NCI-H2227 (cell line): ENCODE measurements at regions not wholly inside any gene's neighbourhood (a gene's known extent, or its start where the extent isn't known, plus 50 kb on each side); places are given as distances from the start of the nearest gene placed in this dataset.

Source experiments
- DNase-seq: peaks from one replicate; lab custom pipeline; 2025; ENCODE audit not compliant: unreplicated experiment; lab: John Stamatoyannopoulos, UW

DNA sequence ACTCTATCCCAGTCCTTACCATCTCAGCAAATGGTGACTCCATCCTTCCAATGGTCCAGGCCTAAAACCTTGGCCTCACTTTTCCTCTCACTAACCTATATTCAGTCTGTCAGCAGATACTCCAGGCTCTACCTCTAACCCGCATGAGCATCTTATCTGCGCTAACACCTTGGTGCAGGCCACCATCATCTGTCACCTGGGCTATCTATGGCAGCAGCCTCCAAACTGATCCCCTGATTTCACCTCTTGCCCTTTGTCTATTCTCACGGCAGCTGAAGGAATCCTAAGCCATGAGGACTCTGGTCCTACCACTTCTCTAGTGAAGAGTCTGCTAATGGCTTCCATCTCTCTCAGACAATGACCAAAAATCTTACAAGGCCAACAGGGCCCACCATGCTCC is 57.9 kb upstream of the CCL1 start:
- DNase-seq, result no peak

DNA sequence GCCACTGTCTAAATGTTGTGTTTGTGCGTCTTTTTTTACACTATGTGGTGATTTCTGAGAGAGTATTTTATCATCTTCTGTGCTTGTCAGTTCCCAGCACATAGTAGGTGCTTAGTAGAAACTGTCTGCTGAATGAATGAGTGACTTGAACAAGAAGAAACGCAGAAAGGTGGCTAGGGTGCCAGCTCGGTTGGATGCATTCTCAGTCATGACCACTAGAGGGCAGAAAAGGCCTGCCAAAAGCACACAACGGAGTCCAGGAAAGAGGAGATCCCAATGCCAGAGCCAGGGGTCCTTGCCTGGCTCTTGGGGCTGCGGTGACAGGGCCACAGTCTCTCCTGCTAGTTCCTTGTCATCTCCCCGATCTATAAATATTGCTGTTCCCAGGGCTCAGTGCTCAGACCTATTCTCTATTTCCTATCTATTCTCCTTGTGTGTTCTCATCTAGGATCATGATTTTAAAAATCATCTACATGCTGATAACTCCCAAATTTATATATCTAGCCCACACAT is 57.3 kb upstream of the CCL1 start:
- peak; percentile 70 for DNase-seq

DNA sequence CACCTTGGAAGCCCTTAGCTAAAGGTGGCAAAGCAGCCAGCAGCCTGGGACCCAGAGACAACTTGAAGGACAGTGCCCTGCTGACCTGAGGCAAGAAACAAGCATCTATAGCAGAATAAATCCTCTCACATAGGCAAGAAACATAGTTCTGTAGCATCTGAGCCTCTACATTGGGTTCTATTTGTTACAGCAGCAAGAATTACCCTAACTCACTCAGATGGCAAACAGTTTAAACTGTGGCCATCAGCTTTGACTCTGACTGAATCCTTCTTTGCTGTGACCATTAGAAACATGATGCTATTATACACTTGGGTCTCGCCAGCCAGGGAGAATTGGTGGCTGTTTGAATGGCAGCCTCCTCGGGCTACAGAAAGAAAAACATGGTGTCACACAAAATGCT is 53.1 kb upstream of the CCL1 start:
- DNase-seq, result no peak

DNA sequence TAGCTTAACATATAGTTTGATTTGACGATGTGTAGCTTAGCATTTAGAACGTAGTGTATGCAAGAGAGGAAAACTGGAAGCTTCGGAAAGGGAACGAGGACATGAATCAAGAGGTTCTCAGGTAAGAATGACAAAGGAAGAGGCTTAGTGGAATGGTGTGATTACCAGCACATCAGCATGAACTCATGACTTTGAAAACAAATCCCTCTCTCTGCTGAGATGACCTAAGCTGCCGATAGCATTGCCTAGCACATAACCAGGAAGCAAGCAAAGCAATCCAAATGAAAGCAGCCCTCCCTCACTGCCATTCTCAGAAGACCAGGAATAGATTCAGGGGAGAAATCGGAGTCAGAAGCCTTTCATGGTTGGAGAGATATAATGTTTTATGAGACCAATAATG is 51.3 kb upstream of the CCL1 start:
- DNase-seq, result no peak

GRCh38 chr17:34413443-34414119 is 50.5 kb upstream of the CCL1 start:
- no peak for DNase-seq

DNA sequence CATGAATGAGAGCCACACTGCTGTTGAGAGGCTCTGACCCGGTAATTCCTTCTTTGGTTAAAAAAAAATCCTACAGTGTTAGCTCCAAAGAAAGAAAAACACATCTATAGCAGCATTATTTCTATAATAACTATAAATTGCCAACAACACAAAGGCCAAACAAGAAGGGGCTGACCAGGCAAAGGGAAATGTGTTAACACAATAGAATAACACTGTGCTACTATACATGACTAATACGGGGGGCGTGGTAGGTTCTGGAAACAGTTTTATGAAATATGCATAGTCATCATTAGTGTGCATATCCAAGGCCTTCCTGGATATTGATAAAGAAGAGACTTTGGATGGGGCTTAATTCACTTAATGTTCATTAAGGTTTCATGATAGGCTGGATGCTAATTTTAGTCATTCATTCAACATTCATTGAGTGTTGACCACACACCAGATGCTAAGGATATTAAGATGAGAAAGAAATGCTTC is 50.0 kb upstream of the CCL1 start:
- no peak for DNase-seq
